Ishikawa (cell line): ENCODE measurements at regions not wholly inside any gene's neighbourhood (a gene's known extent, or its start where the extent isn't known, plus 50 kb on each side); places are given as distances from the start of the nearest gene placed in this dataset.

ENCODE experiments used
- CEBPB ChIP-seq: IDR thresholded peaks from 2 replicates; pipeline ENCODE4 v1.6.1; 2012
- EGR1 ChIP-seq: IDR thresholded peaks from 2 replicates; pipeline ENCODE4 v1.6.1; 2012
- TAF1 ChIP-seq: IDR thresholded peaks from 2 replicates; pipeline ENCODE4 v1.6.1; 2012; ENCODE audit warnings: low read depth, mild to moderate bottlenecking
- ZBTB7A ChIP-seq: IDR thresholded peaks from 2 replicates; pipeline ENCODE4 v1.6.1; 2012; ENCODE audit warnings: low read depth
- TF ChIP-seq, protein P1 (sequence below): IDR thresholded peaks from 2 replicates; pipeline ENCODE4 v1.6.1; 2012

DNA sequence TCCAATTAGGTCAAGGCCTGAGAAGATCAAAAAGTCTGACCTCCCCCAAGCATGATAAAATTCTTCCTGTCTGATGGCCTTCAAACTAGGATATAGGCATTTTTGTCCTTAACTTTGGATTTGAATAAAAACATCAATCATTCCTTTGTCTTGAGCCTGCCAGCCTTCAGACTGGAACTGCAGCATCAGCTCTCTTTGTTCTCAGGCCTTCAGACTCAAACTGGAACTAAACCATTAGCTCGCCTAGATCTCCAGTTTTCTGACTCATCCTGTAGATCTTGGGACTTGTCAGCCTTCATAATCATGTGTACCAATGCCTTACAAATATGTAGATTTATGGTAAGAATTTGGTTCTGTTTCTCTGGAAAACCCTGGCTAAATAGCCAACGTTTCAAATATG is 721.7 kb downstream of the GALC start:
- no peak for TF ChIP-seq CEBPB
- TF ChIP-seq EGR1 = no peak
- no peak for TF ChIP-seq TAF1
- TF ChIP-seq, protein P1, sequence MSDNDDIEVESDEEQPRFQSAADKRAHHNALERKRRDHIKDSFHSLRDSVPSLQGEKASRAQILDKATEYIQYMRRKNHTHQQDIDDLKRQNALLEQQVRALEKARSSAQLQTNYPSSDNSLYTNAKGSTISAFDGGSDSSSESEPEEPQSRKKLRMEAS = no peak
- TF ChIP-seq ZBTB7A = no peak
